HG03520 (cell line): ENCODE measurements at regions not wholly inside any gene's neighbourhood (a gene's known extent, or its start where the extent isn't known, plus 50 kb on each side); places are given as distances from the start of the nearest gene placed in this dataset.

Experiments
- ATAC-seq: cut with Tn5 transposase; IDR thresholded peaks from one replicate; pipeline ENCODE4 v1.9.1; 2021; ENCODE audit warnings: mild to moderate bottlenecking, moderate library complexity; ENCODE audit not compliant: unreplicated experiment

- no peak for ATAC-seq
Observed at GRCh38 chr18:70489986-70490933, 201.4 kb downstream of the SOCS6 start.

GRCh38 chr18:70489571-70489970 lies 200.7 kb downstream of the SOCS6 start:
- no peak for ATAC-seq

DNA sequence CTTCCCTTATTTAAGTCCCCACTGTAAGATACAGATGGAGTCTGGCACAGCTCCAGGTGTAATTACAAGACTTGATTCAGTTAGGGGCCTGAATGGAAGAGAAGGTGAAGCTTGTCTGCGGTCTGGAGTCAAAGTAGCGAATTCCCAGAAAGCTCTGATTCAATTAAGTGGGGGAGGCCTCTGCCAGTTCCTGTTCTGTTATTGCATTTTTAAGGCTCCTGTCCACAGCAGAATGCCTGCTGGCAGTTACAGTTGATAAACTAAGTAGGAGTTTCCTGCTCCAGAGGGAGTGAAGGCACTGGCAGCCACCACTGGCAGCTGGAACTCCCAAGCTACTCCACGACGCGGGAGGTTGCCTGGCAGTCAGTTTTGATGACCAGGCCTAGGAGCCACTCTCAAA lies 181.1 kb downstream of the SOCS6 start:
- ATAC-seq = no peak

DNA sequence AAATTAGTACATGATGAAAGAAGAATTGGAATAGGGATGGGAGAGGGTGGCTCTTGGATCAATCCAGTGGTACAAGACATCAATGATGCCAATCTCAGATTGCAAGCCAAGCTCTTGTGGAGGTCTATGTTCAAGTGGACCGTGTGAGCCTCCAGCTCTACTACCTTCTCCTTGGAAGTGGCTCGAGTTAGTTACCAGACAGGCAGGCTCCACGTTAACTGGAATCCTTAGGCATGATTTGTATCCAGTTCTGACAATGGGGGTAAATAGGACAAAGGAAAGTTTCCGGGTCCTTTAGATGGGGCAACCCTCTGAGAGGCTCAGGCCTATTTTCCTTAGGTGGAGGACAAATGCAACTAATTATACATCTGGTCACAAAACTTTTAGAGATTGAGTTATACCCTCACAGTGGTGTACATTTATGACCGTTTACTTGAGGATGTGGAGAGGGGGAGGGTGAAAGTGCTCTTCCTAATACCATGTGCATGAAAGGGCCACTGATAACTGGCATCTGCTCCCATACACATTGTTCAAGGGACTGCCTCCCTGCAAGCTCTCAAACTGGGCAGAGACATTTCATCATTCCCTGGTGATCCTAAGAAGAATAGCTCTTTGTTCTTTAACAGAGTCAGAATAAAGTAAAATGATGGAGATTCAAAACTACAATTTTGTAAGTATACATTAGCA lies 180.2 kb downstream of the SOCS6 start:
- ATAC-seq = no peak

DNA sequence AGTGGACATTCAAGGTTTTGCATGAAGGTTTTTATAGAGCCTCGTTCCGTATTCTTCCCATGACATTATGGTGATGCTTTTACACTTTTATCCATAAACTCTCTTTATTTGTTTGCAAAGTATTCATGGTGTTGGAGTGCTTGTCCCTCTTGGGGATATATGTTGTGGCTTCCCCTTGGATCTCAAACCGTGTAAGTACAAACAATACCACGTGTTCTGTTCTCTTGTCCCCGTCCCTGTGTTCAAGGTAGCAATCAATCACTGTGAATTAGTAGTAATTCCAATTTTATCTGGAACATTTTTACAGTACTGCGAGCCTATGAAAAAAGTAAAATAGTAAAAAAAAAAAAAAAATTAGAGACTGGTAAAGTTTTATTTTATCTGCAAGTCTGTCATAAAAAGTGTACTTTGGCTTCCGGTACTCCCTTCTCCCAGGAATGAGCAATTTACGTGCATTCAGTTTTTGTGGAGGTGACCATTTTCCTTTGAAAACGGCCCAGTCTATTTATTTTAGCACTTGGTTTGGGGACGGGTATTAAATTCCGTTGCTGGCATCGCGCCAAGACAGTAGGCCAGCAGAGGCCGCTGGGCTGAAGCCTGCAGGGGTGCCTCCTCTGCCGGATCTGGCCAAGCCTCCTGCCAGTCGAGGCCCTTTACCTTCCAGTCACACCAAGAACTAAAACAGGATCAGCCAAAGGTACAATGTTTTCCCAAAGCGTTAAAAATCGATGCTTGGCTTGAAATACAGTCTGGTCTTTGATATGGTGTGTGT lies 175.7 kb downstream of the SOCS6 start:
- no peak for ATAC-seq

GRCh38 chr18:70463085-70463484 lies 174.2 kb downstream of the SOCS6 start:
- ATAC-seq = no peak

DNA sequence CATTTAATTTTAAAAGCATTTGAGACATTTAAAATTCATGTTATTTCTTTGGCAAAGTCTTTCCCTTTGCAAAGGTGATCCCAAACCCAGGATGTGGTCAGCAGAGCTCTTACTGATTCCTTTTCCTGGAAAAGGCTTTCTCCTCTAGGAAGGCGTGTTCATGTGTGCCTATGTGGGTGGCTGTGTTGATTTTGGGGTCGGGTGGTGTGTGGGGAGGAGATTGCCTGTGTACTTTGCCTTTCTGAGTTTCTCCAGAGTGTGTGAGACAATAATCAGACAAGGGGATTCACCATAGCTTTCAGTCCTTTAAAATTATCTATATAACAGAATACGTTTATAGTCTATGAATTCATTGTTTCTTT lies 173.2 kb downstream of the SOCS6 start:
- no peak for ATAC-seq

DNA sequence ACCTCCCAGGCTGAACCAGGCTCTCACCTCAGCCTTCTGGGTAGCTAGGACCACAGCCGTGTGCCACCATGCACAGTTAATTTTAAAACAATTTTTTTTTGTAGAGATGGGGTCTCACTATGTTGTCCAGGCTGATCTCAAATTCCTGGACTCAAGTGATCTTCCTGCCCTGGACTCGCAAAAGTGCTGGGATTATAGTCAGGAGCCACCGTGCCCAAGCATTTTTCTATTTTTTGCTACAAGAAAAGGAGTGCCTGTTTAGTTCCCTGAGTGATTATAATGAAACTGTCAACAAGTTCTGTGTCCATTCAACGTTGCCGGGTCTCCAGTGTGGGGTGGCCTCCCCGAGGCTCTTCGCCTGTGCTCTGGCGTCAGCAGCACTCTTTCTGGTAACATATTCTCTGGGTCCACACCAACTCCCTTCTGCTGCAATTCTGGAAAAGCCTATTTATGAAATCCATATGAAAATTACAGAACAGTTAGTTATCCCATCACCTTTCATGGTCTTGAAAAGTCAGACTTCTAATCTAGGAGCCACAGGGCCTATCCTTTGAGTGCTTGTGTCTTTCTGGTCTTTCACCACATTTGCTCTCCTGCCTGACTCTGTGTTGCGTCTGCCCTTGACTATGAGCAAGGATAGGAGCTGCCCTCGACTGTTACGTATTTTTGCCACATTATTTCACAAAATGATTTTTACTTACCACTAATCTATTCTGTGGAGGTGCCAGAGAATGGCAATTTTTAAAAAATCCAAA lies 172.7 kb downstream of the SOCS6 start:
- ATAC-seq = no peak

DNA sequence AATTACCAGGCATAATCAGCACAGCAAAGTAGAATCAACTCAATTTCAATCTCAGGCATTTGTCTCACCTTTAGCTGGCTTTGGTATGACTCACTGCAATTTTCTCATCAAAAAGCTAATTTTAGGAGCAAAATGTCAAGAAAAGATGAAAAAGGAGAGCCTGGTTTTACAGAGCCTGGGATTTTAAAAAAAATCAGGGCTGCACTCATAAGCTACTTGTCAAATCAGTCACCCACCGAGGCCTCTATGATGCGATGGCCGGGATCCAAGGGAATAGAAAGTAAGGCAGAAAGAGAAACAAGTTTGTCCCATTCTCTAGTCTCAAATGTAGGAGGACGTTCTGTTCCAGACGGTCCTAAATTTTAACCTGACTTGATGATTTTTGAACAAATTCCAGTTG lies 170.9 kb downstream of the SOCS6 start:
- ATAC-seq = no peak

DNA sequence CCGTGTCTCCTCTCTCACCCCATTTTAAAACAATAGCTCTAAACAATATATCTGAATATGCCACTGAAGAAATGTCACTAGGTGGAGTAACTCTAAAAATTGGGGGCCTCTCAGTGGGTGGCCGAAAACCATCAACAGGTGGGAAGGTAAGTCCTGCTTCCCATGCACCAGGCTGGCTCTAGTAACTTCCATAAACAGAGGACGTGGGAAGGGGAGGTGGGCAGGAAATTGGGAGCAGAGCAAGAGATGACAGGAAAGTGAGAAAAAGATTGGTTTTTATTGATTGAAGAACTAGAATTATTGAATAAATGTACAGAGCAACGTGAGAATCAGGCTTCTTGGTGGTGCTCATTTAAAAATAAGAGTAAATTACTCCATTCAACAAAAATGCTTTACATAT lies 170.4 kb downstream of the SOCS6 start:
- no peak for ATAC-seq

GRCh38 chr18:70457788-70458187 lies 168.9 kb downstream of the SOCS6 start:
- ATAC-seq = no peak

GRCh38 chr18:70457223-70457622 lies 168.4 kb downstream of the SOCS6 start:
- no peak for ATAC-seq

GRCh38 chr18:70456376-70456775 lies 167.5 kb downstream of the SOCS6 start:
- no peak for ATAC-seq

DNA sequence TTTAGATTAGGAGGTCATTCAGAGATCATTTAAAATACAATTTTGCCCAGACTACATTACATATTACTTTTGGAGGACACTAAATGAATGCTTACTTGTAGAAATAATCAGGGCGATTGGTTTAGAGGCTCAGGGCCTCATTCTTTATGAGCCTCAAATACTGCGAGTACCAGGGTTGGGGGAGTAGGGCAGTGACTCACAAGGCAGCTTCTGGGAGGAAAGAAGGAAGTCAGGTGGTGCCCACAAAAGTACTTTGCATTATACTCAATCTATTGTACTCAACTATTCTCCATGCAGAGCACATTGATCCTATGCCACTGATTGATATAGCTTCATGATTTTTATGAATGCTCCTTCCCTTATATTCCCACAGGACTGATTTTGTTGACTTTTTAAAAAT lies 166.9 kb downstream of the SOCS6 start:
- ATAC-seq = no peak

DNA sequence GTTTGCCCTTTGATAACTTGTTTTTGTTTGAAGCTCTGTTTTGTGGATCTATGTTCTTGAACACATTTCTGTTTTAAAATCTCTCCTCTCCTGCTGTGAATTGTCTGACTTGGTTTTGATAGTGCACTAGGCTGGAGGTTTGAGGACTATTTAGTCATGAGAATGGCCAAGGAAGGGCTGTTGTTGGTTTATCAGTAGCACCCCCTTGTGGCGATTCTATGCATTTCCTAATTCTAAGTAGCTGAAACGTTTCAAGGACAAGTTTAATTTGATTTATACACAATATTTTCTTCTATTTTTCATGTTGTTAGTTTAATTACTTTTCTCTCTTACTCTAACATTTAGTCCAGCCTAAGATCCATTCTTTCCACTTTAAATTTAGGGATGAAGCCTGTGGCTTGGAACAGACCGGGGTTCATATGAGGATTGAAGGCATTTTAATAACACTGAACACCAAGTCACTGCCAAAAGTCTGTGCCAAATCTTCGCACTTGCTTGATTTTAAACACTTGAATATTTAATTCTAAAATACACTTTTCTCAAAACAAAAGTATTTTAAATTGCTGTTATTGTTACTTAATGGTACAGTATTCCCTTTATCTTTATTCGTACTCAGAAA lies 166.0 kb downstream of the SOCS6 start:
- ATAC-seq = peak; percentile 61

DNA sequence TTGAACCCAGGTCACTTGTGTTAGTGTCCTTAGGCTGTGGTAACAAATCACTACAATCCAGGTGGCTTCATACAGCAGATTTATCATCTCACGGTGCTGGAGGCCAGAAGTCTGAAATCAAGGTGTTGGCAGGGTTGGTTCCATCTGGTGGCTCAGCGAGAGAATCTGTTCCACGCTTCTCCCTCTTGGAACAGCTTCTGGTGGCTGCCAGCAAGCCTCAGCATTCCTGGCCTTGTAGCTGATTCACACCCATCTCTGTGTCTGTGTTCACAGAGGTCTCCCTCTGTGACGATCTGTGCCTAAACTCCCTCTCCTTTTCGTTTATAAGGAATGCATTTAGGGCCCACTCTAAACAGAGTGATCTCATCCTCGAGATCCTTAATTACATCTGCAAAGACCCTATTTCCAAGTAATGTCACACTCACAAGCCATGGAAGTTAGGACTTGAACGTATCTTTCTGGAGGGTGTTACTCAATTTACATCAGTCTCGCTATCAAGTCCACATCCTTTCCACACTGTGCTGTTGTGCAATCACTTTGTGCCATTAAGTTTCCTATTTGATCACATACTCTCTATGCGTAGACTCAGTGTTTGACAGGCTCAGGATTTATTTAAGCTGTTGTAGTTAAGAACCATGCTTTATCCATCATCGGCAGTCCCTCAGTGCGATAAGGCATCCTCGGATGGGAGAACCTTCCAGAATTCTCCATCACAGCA lies 164.4 kb downstream of the SOCS6 start:
- no peak for ATAC-seq

DNA sequence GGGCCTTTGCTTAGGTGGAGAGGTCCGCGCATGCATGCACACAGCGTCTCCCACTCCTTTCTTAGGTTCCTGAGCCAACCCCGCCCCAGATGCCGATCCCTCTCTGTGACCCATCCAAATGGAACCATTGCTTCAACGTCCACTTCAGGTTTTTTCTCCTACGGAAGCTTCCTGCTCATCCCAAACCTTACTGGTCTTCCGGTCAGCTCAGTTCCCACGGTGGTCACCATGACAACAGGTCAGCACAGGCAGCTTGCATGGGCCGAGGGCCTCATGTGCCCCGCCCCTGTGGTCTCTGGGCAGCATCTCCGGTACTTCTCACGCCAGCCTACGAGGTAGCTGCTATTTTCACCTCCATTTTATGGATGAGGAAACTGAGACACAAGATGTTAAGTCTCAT lies 163.7 kb downstream of the SOCS6 start:
- ATAC-seq = no peak

- no peak for ATAC-seq
Observed at GRCh38 chr18:70450426-70451253, 161.8 kb downstream of the SOCS6 start.

DNA sequence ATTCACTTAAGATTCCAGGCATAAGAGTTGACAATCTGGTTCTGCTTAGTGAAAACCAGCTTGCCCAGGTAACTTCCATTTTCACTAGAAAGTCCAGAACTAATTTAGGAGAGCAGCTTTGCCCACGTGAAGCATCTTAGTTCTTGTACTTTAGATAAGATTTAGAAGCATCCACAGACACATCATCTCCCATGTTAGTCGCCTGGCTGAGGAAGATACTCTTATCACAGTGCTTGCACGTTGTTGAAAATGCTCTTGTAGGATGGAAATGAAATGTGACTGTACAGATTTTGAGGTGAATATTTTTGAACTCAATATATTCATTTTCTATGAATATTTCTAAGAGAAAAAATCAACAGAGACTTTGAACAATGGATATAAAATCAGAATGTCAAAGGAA lies 159.7 kb downstream of the SOCS6 start:
- no peak for ATAC-seq
